H1 (cell line): ENCODE measurements at regions not wholly inside any gene's neighbourhood (a gene's known extent, or its start where the extent isn't known, plus 50 kb on each side); places are given as distances from the start of the nearest gene placed in this dataset.

ENCODE experiments used
- CTCF ChIA-PET: fragments of 300-600 bp; sonication (Branson Sonifier 250); formaldehyde crosslinking; loops from one replicate; lab custom pipeline; 2021; ENCODE audit not compliant: partially characterized antibody; lab: Charles Lee
- POLR2A ChIA-PET: fragments of 300-600 bp; sonication (Branson Sonifier 250); formaldehyde crosslinking; loops from one replicate; lab custom pipeline; 2021; ENCODE audit warnings: inconsistent platforms; ENCODE audit not compliant: partially characterized antibody; lab: Charles Lee
- DNase-seq, 2 experiments: peaks; one replicate each; pipeline versions ENCODE4 v3.0.0 to v3.0.0-alpha.2; 2010 to 2022; ENCODE audit warnings: low spot score in 2 of 2, low read depth in 1 of 2, mixed read lengths in 1 of 2
- FAIRE-seq: peaks from 2 replicates; lab custom pipeline; 2011; peaks lifted over from hg19 to GRCh38; lab: Jason Lieb, UNC
- H2AFZ ChIP-seq: 2 replicates; pipeline ENCODE4 v1.8.1; 2012; ENCODE audit warnings: low read length, inconsistent platforms
- H2AK5ac ChIP-seq: 2 replicates; pipeline ENCODE4 v1.6.1; 2013; ENCODE audit warnings: low read depth, low read length
- H2BK120ac ChIP-seq: replicated peaks from 2 replicates; pipeline ENCODE3; 2013; ENCODE audit warnings: low read depth, low read length, inconsistent platforms
- H2BK12ac ChIP-seq: 2 replicates; pipeline ENCODE4 v1.6.1; 2013; ENCODE audit warnings: low read depth, low read length
- H2BK15ac ChIP-seq: 2 replicates; pipeline ENCODE4 v1.6.1; 2013; ENCODE audit warnings: low read length
- H2BK20ac ChIP-seq: 2 replicates; pipeline ENCODE4 v1.6.1; 2013; ENCODE audit warnings: low read length
- H2BK5ac ChIP-seq: 2 replicates; pipeline ENCODE4 v1.6.1; 2013; ENCODE audit warnings: low read depth, low read length
- H3K14ac ChIP-seq: 2 replicates; pipeline ENCODE4 v1.6.1; 2013; ENCODE audit warnings: inconsistent platforms; ENCODE audit not compliant: insufficient read length
- H3K18ac ChIP-seq: 2 replicates; pipeline ENCODE4 v1.6.1; 2013; ENCODE audit warnings: low read length; ENCODE audit errors: extremely low read depth
- H3K23ac ChIP-seq: 2 replicates; pipeline ENCODE4 v1.6.1; 2013; ENCODE audit warnings: inconsistent platforms; ENCODE audit not compliant: insufficient read length
- H3K23me2 ChIP-seq: 2 replicates; pipeline ENCODE4 v1.6.1; 2013; ENCODE audit warnings: low read depth, low read length
- H3K27ac ChIP-seq: 2 replicates; pipeline ENCODE4 v1.6.1; 2011; ENCODE audit warnings: low read depth, low read length, inconsistent platforms
- H3K27me3 ChIP-seq, 4 experiments: replicated peaks in 1 of 4; 1 replicate in 1 of 4; 2 replicates in 3 of 4; pipeline versions ENCODE4 v1.6.1 to v1.8.1; 2011 to 2013; ENCODE audit warnings: low read length in 3 of 4, mild to moderate bottlenecking in 3 of 4, inconsistent platforms in 2 of 4, mixed read lengths in 2 of 4, moderate library complexity in 1 of 4; ENCODE audit not compliant: control insufficient read depth in 3 of 4, insufficient read depth in 3 of 4; ENCODE audit errors: extremely low read depth in 1 of 4
- H3K36me3 ChIP-seq, 4 experiments: 2 replicates each; pipeline versions ENCODE4 v1.6.1 to v1.8.1; 2011 to 2013; ENCODE audit warnings: mild to moderate bottlenecking in 4 of 4, low read length in 3 of 4, moderate library complexity in 2 of 4, control low read depth in 1 of 4, inconsistent platforms in 1 of 4; ENCODE audit not compliant: insufficient read depth in 4 of 4, control insufficient read depth in 2 of 4
- H3K4ac ChIP-seq: replicated peaks from 2 replicates; pipeline ENCODE3; 2013; ENCODE audit warnings: low read length, low read depth, mixed read lengths, inconsistent platforms; ENCODE audit not compliant: insufficient read length
- H3K4me1 ChIP-seq, 4 experiments: replicated peaks in 1 of 4; 1 replicate in 1 of 4; 2 replicates in 3 of 4; pipeline versions ENCODE4 v1.6.1 to v1.8.1; 2011 to 2013; ENCODE audit warnings: low read length in 3 of 4, inconsistent platforms in 2 of 4, mixed read lengths in 1 of 4; ENCODE audit not compliant: insufficient read depth in 4 of 4, control insufficient read depth in 3 of 4
- H3K4me2 ChIP-seq, 2 experiments: 2 replicates each; pipeline versions ENCODE4 v1.6.1 to v1.8.1; 2011 to 2013; ENCODE audit warnings: low read depth in 2 of 2, low read length in 2 of 2, control low read depth in 1 of 2, inconsistent platforms in 1 of 2, mild to moderate bottlenecking in 1 of 2; ENCODE audit not compliant: insufficient read depth in 1 of 2
- H3K4me3 ChIP-seq, 4 experiments: fragments of 200-600, 300-600 bp in 1 of 4; sonication (generic), shearing (Covaris generic), sonication (Bioruptor Twin) in 1 of 4; 2 replicates each; pipeline versions ENCODE4 v1.5.1 to v1.8.1; 2011 to 2016; ENCODE audit warnings: low read length in 4 of 4, low read depth in 3 of 4, control low read depth in 2 of 4, inconsistent platforms in 2 of 4, mild to moderate bottlenecking in 2 of 4, mixed read lengths in 1 of 4, moderate library complexity in 1 of 4; ENCODE audit not compliant: insufficient read depth in 2 of 4; ENCODE audit errors: extremely low read depth in 1 of 4
- H3K56ac ChIP-seq: replicated peaks from 2 replicates; pipeline ENCODE3; 2013; ENCODE audit warnings: low read depth, mild to moderate bottlenecking, mixed read lengths, low read length, inconsistent platforms; ENCODE audit not compliant: insufficient read length
- H3K79me1 ChIP-seq: 2 replicates; pipeline ENCODE4 v1.6.1; 2013; ENCODE audit warnings: low read depth, low read length, control low read depth
- H3K79me2 ChIP-seq, 2 experiments: 2 replicates each; pipeline versions ENCODE4 v1.6.1 to v1.8.1; 2012 to 2013; ENCODE audit warnings: low read length in 2 of 2, mild to moderate bottlenecking in 2 of 2, inconsistent platforms in 1 of 2; ENCODE audit not compliant: insufficient read depth in 2 of 2, control insufficient read depth in 1 of 2
- H3K9ac ChIP-seq, 4 experiments: replicated peaks in 1 of 4; 1 replicate in 1 of 4; 2 replicates in 3 of 4; pipeline versions ENCODE4 v1.6.1 to v1.8.1; 2011 to 2013; ENCODE audit warnings: low read depth in 3 of 4, low read length in 3 of 4, control low read depth in 2 of 4, mild to moderate bottlenecking in 2 of 4, moderate library complexity in 2 of 4, inconsistent platforms in 1 of 4; ENCODE audit errors: extremely low read depth in 1 of 4
- H3K9me3 ChIP-seq, 2 experiments: 2 replicates each; pipeline versions ENCODE4 v1.6.1 to v1.8.1; 2012 to 2013; ENCODE audit warnings: mild to moderate bottlenecking in 2 of 2, moderate library complexity in 2 of 2, control low read depth in 1 of 2, inconsistent platforms in 1 of 2, low read depth in 1 of 2, low read length in 1 of 2, mixed read lengths in 1 of 2; ENCODE audit not compliant: insufficient read depth in 2 of 2
- H4K20me1 ChIP-seq, 2 experiments: replicated peaks in 1 of 2; 2 replicates each; pipeline versions ENCODE3 to v1.8.1; 2011 to 2013; ENCODE audit warnings: inconsistent platforms in 2 of 2, low read length in 2 of 2, mild to moderate bottlenecking in 1 of 2; ENCODE audit not compliant: insufficient read depth in 2 of 2, control insufficient read depth in 1 of 2
- H4K5ac ChIP-seq: 2 replicates; pipeline ENCODE4 v1.6.1; 2013; ENCODE audit warnings: low read length, low read depth, mixed read lengths, inconsistent platforms; ENCODE audit not compliant: insufficient read length
- H4K8ac ChIP-seq: 2 replicates; pipeline ENCODE4 v1.8.0; 2013; ENCODE audit warnings: mild to moderate bottlenecking, moderate library complexity, low read length, inconsistent platforms; ENCODE audit not compliant: insufficient read depth; ENCODE audit errors: extremely low read depth
- H4K91ac ChIP-seq: replicated peaks from 2 replicates; pipeline ENCODE3; 2013; ENCODE audit warnings: low read length, mixed read lengths, inconsistent platforms; ENCODE audit not compliant: insufficient read length
- CREB1 ChIP-seq: IDR thresholded peaks from 2 replicates; pipeline ENCODE4 v1.6.1; 2012; ENCODE audit warnings: inconsistent platforms
- CTCF ChIP-seq, 3 experiments: IDR thresholded peaks; 1 replicate in 2 of 3; 2 replicates in 1 of 3; pipeline versions ENCODE4 v1.5.1 to v1.6.1; 2011; ENCODE audit warnings: low read length in 3 of 3, mild to moderate bottlenecking in 3 of 3, inconsistent platforms in 2 of 3, low read depth in 1 of 3, moderate library complexity in 1 of 3; ENCODE audit not compliant: insufficient read depth in 1 of 3; ENCODE audit errors: control extremely low read depth in 1 of 3
- USF2 ChIP-seq: IDR thresholded peaks from 2 replicates; pipeline ENCODE4 v1.6.1; 2011; ENCODE audit warnings: low read length, improper control_type of control experiment
- WGBS, 2 experiments: shearing (Covaris generic) in 1 of 2; methylation state at CpG; one replicate each; pipeline versions ENCODE4 v1.1.6 to v1.1.7; 2013 to 2015; ENCODE audit warnings: low lambda C conversion rate in 2 of 2, mixed read lengths in 2 of 2, inconsistent platforms in 1 of 2, low coverage in 1 of 2, missing lambda C conversion rate in 1 of 2; ENCODE audit not compliant: insufficient replicate concordance in 2 of 2, insufficient coverage in 1 of 2, insufficient read length in 1 of 2; ENCODE audit errors: extremely low coverage in 1 of 2, missing lambda C conversion rate in 1 of 2; 5-methylcytosine and 5-hydroxymethylcytosine counted together

- H3K56ac ChIP-seq = no peak overlapping the region
- no peak overlapping the region for H2BK5ac ChIP-seq
- H4K8ac ChIP-seq = no peak overlapping the region
- no peaks in the 10 kb centered on the region for H3K9me3 ChIP-seq
- no peak overlapping the region for H2BK15ac ChIP-seq
- no peak overlapping the region for H2AK5ac ChIP-seq
- no peaks in the 10 kb centered on the region for H3K36me3 ChIP-seq
- H4K20me1 ChIP-seq = no peaks in the 10 kb centered on the region
- no peak overlapping the region for H3K4ac ChIP-seq
- no peak overlapping the region for H3K23ac ChIP-seq
- no peak overlapping the region for H3K14ac ChIP-seq
- POLR2A ChIA-PET = no interaction called here
- H3K18ac ChIP-seq = no peak overlapping the region
- no peak overlapping the region for H4K5ac ChIP-seq
- H3K79me2 ChIP-seq = no peaks in the 10 kb centered on the region
- no peak overlapping the region for H2AFZ ChIP-seq
- TF ChIP-seq CTCF (IDR thresholded peaks at IDR 0.05; ENCODE audit: control extremely low read depth in 1 of 3, insufficient read depth in 1 of 3, low read depth in 1 of 3, low read length in 3 of 3) (no peak), CREB1 (no peak), USF2 (no peak)
- no peak overlapping the region for H3K4me2 ChIP-seq
- FAIRE-seq = no peak
- no peak overlapping the region for H2BK20ac ChIP-seq
- no peak overlapping the region for H2BK12ac ChIP-seq
- CTCF ChIA-PET = no interaction called here
- WGBS, 2 experiments = 95% methylated on average over 3 of the region's 3 CpGs; no CpG with 5 or more reads in 1 of the 2 experiments
- H2BK120ac ChIP-seq = no peak overlapping the region
- H3K23me2 ChIP-seq = no peaks in the 10 kb centered on the region
- no peak overlapping the region for H3K9ac ChIP-seq
- DNase-seq = no peak
- H3K27ac ChIP-seq = no peak overlapping the region
- H3K4me1 ChIP-seq = no peaks in the 10 kb centered on the region
- no peak overlapping the region for H4K91ac ChIP-seq
- H3K27me3 ChIP-seq = no peaks in the 10 kb centered on the region
- no peaks in the 10 kb centered on the region for H3K79me1 ChIP-seq
- no peak overlapping the region for H3K4me3 ChIP-seq
Observed at GRCh38 chr1:188240772-188241406, 1412.1 kb downstream of the PLA2G4A start.
